ENCODE measurements at regions not wholly inside any gene's neighbourhood (a gene's known extent, or its start where the extent isn't known, plus 50 kb on each side); places are given as distances from the start of the nearest gene placed in this dataset.

GRCh38 chr5:167794121-167794520 is 497.3 kb upstream of the WWC1 start:
- no peaks in the 10 kb centered on the region for H3K36me3 ChIP-seq (ENCODE audit: control insufficient read depth in 1 of 2, insufficient read depth in 2 of 2, low read length in 2 of 2)
- H3K4me1 ChIP-seq (ENCODE audit: control insufficient read depth in 1 of 2, insufficient read depth in 2 of 2, low read length in 2 of 2) = no peaks in the 10 kb centered on the region
- H3K4me3 ChIP-seq (ENCODE audit: low read depth in 1 of 2, low read length in 2 of 2) = no peak overlapping the region
- H3K27ac ChIP-seq (ENCODE audit: low read length) = no peak overlapping the region
- H3K27me3 ChIP-seq (ENCODE audit: low read depth, low read length) = no peaks in the 10 kb centered on the region
- H3K9me3 ChIP-seq (ENCODE audit: control insufficient read depth in 1 of 2, low read length in 2 of 2) = no peaks in the 10 kb centered on the region

- Histone ChIP-seq H3K9me3 (ENCODE audit: control insufficient read depth in 1 of 2, low read length in 2 of 2) (no peaks in the 10 kb centered on the region), H3K27ac (ENCODE audit: low read length) (no peak overlapping the region), H3K27me3 (ENCODE audit: low read depth, low read length) (no peaks in the 10 kb centered on the region), H3K36me3 (ENCODE audit: control insufficient read depth in 1 of 2, insufficient read depth in 2 of 2, low read length in 2 of 2) (no peaks in the 10 kb centered on the region), H3K4me3 (ENCODE audit: low read depth in 1 of 2, low read length in 2 of 2) (no peak overlapping the region), H3K4me1 (ENCODE audit: control insufficient read depth in 1 of 2, insufficient read depth in 2 of 2, low read length in 2 of 2) (no peaks in the 10 kb centered on the region)
These were observed 494.8 kb upstream of the WWC1 start for GRCh38 chr5:167796672-167797071.

GRCh38 chr5:167797933-167798332 is 493.5 kb upstream of the WWC1 start:
- Histone ChIP-seq H3K9me3 (ENCODE audit: control insufficient read depth in 1 of 2, low read length in 2 of 2) (no peaks in the 10 kb centered on the region), H3K4me1 (ENCODE audit: control insufficient read depth in 1 of 2, insufficient read depth in 2 of 2, low read length in 2 of 2) (no peaks in the 10 kb centered on the region), H3K4me3 (ENCODE audit: low read depth in 1 of 2, low read length in 2 of 2) (no peak overlapping the region), H3K27me3 (ENCODE audit: low read depth, low read length) (no peaks in the 10 kb centered on the region), H3K36me3 (ENCODE audit: control insufficient read depth in 1 of 2, insufficient read depth in 2 of 2, low read length in 2 of 2) (no peaks in the 10 kb centered on the region), H3K27ac (ENCODE audit: low read length) (no peak overlapping the region)

GRCh38 chr5:167798448-167798847 is 493.0 kb upstream of the WWC1 start:
- Histone ChIP-seq H3K27ac (ENCODE audit: low read length) (no peak overlapping the region), H3K36me3 (ENCODE audit: control insufficient read depth in 1 of 2, insufficient read depth in 2 of 2, low read length in 2 of 2) (no peaks in the 10 kb centered on the region), H3K4me1 (ENCODE audit: control insufficient read depth in 1 of 2, insufficient read depth in 2 of 2, low read length in 2 of 2) (no peaks in the 10 kb centered on the region), H3K9me3 (ENCODE audit: control insufficient read depth in 1 of 2, low read length in 2 of 2) (no peaks in the 10 kb centered on the region), H3K27me3 (ENCODE audit: low read depth, low read length) (no peaks in the 10 kb centered on the region), H3K4me3 (ENCODE audit: low read depth in 1 of 2, low read length in 2 of 2) (no peak overlapping the region)

- no peaks in the 10 kb centered on the region for H3K36me3 ChIP-seq (ENCODE audit: control insufficient read depth in 1 of 2, insufficient read depth in 2 of 2, low read length in 2 of 2)
- no peaks in the 10 kb centered on the region for H3K4me1 ChIP-seq (ENCODE audit: control insufficient read depth in 1 of 2, insufficient read depth in 2 of 2, low read length in 2 of 2)
- no peak overlapping the region for H3K27ac ChIP-seq (ENCODE audit: low read length)
- H3K4me3 ChIP-seq (ENCODE audit: low read depth in 1 of 2, low read length in 2 of 2) = no peak overlapping the region
- no peaks in the 10 kb centered on the region for H3K9me3 ChIP-seq (ENCODE audit: control insufficient read depth in 1 of 2, low read length in 2 of 2)
- no peaks in the 10 kb centered on the region for H3K27me3 ChIP-seq (ENCODE audit: low read depth, low read length)
These were observed 491.0 kb upstream of the WWC1 start for GRCh38 chr5:167800427-167800826.

GRCh38 chr5:167801999-167802398 is 489.4 kb upstream of the WWC1 start:
- Histone ChIP-seq H3K9me3 (ENCODE audit: control insufficient read depth in 1 of 2, low read length in 2 of 2) (no peaks in the 10 kb centered on the region), H3K36me3 (ENCODE audit: control insufficient read depth in 1 of 2, insufficient read depth in 2 of 2, low read length in 2 of 2) (no peaks in the 10 kb centered on the region), H3K27me3 (ENCODE audit: low read depth, low read length) (no peaks in the 10 kb centered on the region), H3K4me1 (ENCODE audit: control insufficient read depth in 1 of 2, insufficient read depth in 2 of 2, low read length in 2 of 2) (no peaks in the 10 kb centered on the region), H3K4me3 (ENCODE audit: low read depth in 1 of 2, low read length in 2 of 2) (no peak overlapping the region), H3K27ac (ENCODE audit: low read length) (no peak overlapping the region)

- Histone ChIP-seq H3K36me3 (ENCODE audit: control insufficient read depth in 1 of 2, insufficient read depth in 2 of 2, low read length in 2 of 2) (no peaks in the 10 kb centered on the region), H3K27ac (ENCODE audit: low read length) (no peak overlapping the region), H3K27me3 (ENCODE audit: low read depth, low read length) (no peaks in the 10 kb centered on the region), H3K9me3 (ENCODE audit: control insufficient read depth in 1 of 2, low read length in 2 of 2) (no peaks in the 10 kb centered on the region), H3K4me3 (ENCODE audit: low read depth in 1 of 2, low read length in 2 of 2) (no peak overlapping the region), H3K4me1 (ENCODE audit: control insufficient read depth in 1 of 2, insufficient read depth in 2 of 2, low read length in 2 of 2) (no peaks in the 10 kb centered on the region)
These were observed 488.6 kb upstream of the WWC1 start for GRCh38 chr5:167802755-167803431.

- H3K4me3 ChIP-seq (ENCODE audit: low read depth in 1 of 2, low read length in 2 of 2) = no peak overlapping the region
- H3K27me3 ChIP-seq (ENCODE audit: low read depth, low read length) = no peaks in the 10 kb centered on the region
- H3K27ac ChIP-seq (ENCODE audit: low read length) = no peak overlapping the region
- H3K4me1 ChIP-seq (ENCODE audit: control insufficient read depth in 1 of 2, insufficient read depth in 2 of 2, low read length in 2 of 2) = no peaks in the 10 kb centered on the region
- no peaks in the 10 kb centered on the region for H3K36me3 ChIP-seq (ENCODE audit: control insufficient read depth in 1 of 2, insufficient read depth in 2 of 2, low read length in 2 of 2)
- H3K9me3 ChIP-seq (ENCODE audit: control insufficient read depth in 1 of 2, low read length in 2 of 2) = no peaks in the 10 kb centered on the region
These were observed 486.8 kb upstream of the WWC1 start for GRCh38 chr5:167804512-167805220.

- no peaks in the 10 kb centered on the region for H3K9me3 ChIP-seq (ENCODE audit: control insufficient read depth in 1 of 2, low read length in 2 of 2)
- H3K4me1 ChIP-seq (ENCODE audit: control insufficient read depth in 1 of 2, insufficient read depth in 2 of 2, low read length in 2 of 2) = no peaks in the 10 kb centered on the region
- H3K4me3 ChIP-seq (ENCODE audit: low read depth in 1 of 2, low read length in 2 of 2) = no peak overlapping the region
- H3K27ac ChIP-seq (ENCODE audit: low read length) = no peak overlapping the region
- H3K36me3 ChIP-seq (ENCODE audit: control insufficient read depth in 1 of 2, insufficient read depth in 2 of 2, low read length in 2 of 2) = no peaks in the 10 kb centered on the region
- no peaks in the 10 kb centered on the region for H3K27me3 ChIP-seq (ENCODE audit: low read depth, low read length)
These were observed 480.9 kb upstream of the WWC1 start for GRCh38 chr5:167810573-167810972.

GRCh38 chr5:167812871-167813270 is 478.6 kb upstream of the WWC1 start:
- Histone ChIP-seq H3K4me3 (ENCODE audit: low read depth in 1 of 2, low read length in 2 of 2) (no peak overlapping the region), H3K4me1 (ENCODE audit: control insufficient read depth in 1 of 2, insufficient read depth in 2 of 2, low read length in 2 of 2) (no peaks in the 10 kb centered on the region), H3K9me3 (ENCODE audit: control insufficient read depth in 1 of 2, low read length in 2 of 2) (no peaks in the 10 kb centered on the region), H3K36me3 (ENCODE audit: control insufficient read depth in 1 of 2, insufficient read depth in 2 of 2, low read length in 2 of 2) (no peaks in the 10 kb centered on the region), H3K27me3 (ENCODE audit: low read depth, low read length) (no peaks in the 10 kb centered on the region), H3K27ac (ENCODE audit: low read length) (no peak overlapping the region)

GRCh38 chr5:167813389-167813788 is 478.1 kb upstream of the WWC1 start:
- no peaks in the 10 kb centered on the region for H3K4me1 ChIP-seq (ENCODE audit: control insufficient read depth in 1 of 2, insufficient read depth in 2 of 2, low read length in 2 of 2)
- no peak overlapping the region for H3K27ac ChIP-seq (ENCODE audit: low read length)
- no peaks in the 10 kb centered on the region for H3K36me3 ChIP-seq (ENCODE audit: control insufficient read depth in 1 of 2, insufficient read depth in 2 of 2, low read length in 2 of 2)
- no peaks in the 10 kb centered on the region for H3K27me3 ChIP-seq (ENCODE audit: low read depth, low read length)
- no peak overlapping the region for H3K4me3 ChIP-seq (ENCODE audit: low read depth in 1 of 2, low read length in 2 of 2)
- H3K9me3 ChIP-seq (ENCODE audit: control insufficient read depth in 1 of 2, low read length in 2 of 2) = no peaks in the 10 kb centered on the region

- Histone ChIP-seq H3K4me3 (ENCODE audit: low read depth in 1 of 2, low read length in 2 of 2) (no peak overlapping the region), H3K36me3 (ENCODE audit: control insufficient read depth in 1 of 2, insufficient read depth in 2 of 2, low read length in 2 of 2) (no peaks in the 10 kb centered on the region), H3K4me1 (ENCODE audit: control insufficient read depth in 1 of 2, insufficient read depth in 2 of 2, low read length in 2 of 2) (no peaks in the 10 kb centered on the region), H3K9me3 (ENCODE audit: control insufficient read depth in 1 of 2, low read length in 2 of 2) (no peaks in the 10 kb centered on the region), H3K27ac (ENCODE audit: low read length) (no peak overlapping the region), H3K27me3 (ENCODE audit: low read depth, low read length) (no peaks in the 10 kb centered on the region)
These were observed 477.4 kb upstream of the WWC1 start for GRCh38 chr5:167814040-167814439.

All from muscle layer of duodenum (tissue), 2 donors.